ENCODE measurements at regions not wholly inside any gene's neighbourhood (a gene's known extent, or its start where the extent isn't known, plus 50 kb on each side); places are given as distances from the start of the nearest gene placed in this dataset.

GRCh38 chr1:73511038-73511437 is 686.9 kb downstream of the LRRIQ3 start (continued):
- TF ChIP-seq GATAD2B (conservative IDR thresholded peaks at IDR 0.05; ENCODE audit: low read depth) (no peak), SMC3 (IDR thresholded peaks at IDR 0.05; ENCODE audit: borderline replicate concordance, low read length) (no peak), TBL1XR1 (IDR thresholded peaks at IDR 0.05; ENCODE audit: low read depth, low read length) (no peak), ZNF592 (IDR thresholded peaks at IDR 0.05) (no peak), SIX5 (IDR thresholded peaks at IDR 0.05; ENCODE audit: low read depth, low read length, severe bottlenecking) (no peak), E2F8 (IDR thresholded peaks at IDR 0.05; ENCODE audit: low read depth, partially characterized antibody) (no peak), FOXM1 (IDR thresholded peaks at IDR 0.05; ENCODE audit: low read depth, low read length) (no peak)
- TF ChIP-seq, protein P1, sequence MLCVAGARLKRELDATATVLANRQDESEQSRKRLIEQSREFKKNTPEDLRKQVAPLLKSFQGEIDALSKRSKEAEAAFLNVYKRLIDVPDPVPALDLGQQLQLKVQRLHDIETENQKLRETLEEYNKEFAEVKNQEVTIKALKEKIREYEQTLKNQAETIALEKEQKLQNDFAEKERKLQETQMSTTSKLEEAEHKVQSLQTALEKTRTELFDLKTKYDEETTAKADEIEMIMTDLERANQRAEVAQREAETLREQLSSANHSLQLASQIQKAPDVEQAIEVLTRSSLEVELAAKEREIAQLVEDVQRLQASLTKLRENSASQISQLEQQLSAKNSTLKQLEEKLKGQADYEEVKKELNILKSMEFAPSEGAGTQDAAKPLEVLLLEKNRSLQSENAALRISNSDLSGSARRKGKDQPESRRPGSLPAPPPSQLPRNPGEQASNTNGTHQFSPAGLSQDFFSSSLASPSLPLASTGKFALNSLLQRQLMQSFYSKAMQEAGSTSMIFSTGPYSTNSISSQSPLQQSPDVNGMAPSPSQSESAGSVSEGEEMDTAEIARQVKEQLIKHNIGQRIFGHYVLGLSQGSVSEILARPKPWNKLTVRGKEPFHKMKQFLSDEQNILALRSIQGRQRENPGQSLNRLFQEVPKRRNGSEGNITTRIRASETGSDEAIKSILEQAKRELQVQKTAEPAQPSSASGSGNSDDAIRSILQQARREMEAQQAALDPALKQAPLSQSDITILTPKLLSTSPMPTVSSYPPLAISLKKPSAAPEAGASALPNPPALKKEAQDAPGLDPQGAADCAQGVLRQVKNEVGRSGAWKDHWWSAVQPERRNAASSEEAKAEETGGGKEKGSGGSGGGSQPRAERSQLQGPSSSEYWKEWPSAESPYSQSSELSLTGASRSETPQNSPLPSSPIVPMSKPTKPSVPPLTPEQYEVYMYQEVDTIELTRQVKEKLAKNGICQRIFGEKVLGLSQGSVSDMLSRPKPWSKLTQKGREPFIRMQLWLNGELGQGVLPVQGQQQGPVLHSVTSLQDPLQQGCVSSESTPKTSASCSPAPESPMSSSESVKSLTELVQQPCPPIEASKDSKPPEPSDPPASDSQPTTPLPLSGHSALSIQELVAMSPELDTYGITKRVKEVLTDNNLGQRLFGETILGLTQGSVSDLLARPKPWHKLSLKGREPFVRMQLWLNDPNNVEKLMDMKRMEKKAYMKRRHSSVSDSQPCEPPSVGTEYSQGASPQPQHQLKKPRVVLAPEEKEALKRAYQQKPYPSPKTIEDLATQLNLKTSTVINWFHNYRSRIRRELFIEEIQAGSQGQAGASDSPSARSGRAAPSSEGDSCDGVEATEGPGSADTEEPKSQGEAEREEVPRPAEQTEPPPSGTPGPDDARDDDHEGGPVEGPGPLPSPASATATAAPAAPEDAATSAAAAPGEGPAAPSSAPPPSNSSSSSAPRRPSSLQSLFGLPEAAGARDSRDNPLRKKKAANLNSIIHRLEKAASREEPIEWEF (IDR thresholded peaks at IDR 0.05; ENCODE audit: insufficient replicate concordance, low read depth, low read length) = no peak
